ENCODE measurements at regions not wholly inside any gene's neighbourhood (a gene's known extent, or its start where the extent isn't known, plus 50 kb on each side); places are given as distances from the start of the nearest gene placed in this dataset.

GRCh38 chr3:1533763-1534162 lies 440.9 kb downstream of the CNTN6 start:
- no peak for TF ChIP-seq CTCF (IDR thresholded peaks at IDR 0.05)
- TF ChIP-seq POLR2A (IDR thresholded peaks at IDR 0.05) = no peak

Data from lower leg skin (tissue), 3 donors.